ENCODE measurements at regions not wholly inside any gene's neighbourhood (a gene's known extent, or its start where the extent isn't known, plus 50 kb on each side); places are given as distances from the start of the nearest gene placed in this dataset.
"Not testable (repeated sequence)": the region's sequence is repeated elsewhere in the genome, so short reads cannot be mapped to it uniquely, and the experiment has no call there.

DNA sequence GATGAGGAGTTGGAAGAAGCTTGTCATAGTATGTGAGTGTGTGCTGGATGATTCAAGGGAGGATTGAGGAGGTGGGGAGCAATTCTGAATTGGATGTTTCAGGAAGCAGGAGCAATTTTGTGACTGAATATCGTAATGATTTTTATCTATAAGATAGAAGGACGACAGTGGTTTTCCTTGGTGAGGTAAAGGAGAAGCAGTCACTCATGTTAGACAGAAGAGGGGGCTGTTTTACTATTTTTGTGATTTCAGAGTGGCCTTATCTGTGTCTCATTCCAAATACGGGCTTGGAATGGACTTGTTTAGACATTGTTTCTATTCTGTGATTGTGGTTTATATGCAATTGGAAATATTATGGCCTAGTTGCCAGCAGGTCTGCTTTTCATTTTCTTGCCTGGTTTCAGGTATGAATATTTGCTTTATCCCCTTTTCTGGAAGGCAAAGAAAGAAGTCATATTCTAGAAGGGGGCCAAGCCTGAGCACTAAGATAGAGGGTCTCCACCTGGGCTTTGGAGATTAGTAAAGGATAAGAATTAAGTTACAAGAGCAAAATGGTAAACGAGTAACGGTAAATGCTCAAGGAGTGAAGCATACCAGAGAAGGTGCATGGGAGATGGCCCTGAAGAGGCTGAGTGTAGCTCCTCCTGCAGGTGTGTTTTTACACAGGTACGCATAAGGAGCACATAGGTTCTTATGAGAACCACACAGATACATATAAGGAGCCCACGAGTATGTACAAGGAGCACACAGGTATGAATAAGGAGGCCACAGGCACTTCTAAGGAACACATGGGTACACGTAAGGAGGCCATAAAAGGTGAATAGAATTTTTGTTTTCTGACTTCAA lies 124.6 kb upstream of the KCNAB1 start:
- DNase-seq: peak in 1 of 2 donors; percentile 35

DNA sequence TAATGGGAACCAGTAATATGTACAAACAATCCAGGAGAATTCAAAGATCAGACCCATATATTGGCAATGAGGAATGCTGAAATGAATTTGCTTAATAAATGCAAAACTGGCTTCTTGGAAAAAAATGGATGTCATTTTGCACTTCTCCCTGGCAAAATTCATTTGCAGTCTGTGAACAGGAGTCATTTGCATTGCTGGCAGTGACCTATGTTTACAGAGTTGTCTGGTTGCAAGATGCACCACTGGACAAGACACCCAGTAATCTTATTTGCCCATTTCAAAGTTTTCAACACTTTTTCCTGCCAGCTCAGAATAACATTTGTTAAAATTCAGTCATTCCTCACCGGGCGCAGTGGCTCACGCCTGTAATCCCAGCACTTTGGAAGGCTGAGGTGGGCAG lies 123.5 kb upstream of the KCNAB1 start:
- no peak for DNase-seq

DNA sequence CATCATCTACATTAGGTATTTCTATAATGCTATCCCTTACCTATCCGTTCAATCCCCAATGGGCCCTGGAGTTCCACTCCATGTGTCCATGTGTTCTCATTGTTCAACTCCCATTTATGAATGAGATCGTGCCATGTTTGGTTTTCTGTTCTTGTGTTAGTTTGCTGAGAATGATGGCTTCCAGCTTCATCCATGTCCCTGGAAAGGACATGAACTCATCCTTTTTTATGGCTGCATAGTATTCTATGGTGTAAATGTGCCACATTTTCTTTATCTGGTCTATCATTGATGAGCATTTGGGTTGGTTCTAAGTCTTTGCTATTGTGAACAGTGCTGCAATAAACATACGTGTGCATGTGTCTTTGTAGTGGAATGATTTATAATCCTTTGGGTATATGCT lies 122.2 kb upstream of the KCNAB1 start:
- not testable (repeated sequence) for DNase-seq

DNA sequence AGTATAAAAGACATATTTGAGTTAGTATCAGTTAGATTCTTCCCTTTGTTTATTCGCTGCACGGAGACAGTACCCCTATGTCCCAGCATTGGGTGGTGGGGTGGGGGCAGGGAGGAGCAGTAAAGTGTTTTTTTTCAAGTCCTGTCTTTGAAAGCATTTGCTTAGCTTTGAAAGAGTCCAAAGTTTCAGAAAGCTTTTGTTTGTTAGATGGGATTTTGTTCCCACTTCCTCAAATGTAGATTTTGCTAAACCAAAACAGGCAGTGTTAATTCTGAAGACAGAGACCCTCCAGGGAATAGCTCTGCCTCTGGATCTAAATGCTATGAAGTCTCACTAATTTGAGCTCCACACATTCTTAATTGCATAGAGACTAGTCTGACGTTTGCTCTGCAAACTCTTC lies 114.6 kb upstream of the KCNAB1 start:
- DNase-seq: no peak

DNA sequence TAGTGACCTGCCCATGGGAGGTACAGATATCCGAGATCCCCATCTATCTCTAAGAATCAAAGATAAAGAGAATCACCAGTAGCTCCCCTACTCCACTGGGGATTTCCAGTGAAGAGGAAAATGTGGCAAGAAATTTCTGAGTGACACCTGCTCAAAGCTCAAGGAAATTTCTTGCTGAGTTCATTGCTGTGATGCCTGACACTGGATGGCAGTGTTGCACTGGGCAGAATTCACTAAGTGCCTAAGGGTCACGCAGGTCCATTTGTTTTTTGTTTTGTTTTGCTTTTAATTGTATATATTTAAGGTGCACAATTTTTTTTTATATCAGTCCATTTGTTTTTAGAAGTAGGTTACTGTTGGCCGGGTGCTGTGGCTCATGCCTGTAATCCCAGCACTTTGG lies 109.5 kb upstream of the KCNAB1 start:
- no peak for DNase-seq

DNA sequence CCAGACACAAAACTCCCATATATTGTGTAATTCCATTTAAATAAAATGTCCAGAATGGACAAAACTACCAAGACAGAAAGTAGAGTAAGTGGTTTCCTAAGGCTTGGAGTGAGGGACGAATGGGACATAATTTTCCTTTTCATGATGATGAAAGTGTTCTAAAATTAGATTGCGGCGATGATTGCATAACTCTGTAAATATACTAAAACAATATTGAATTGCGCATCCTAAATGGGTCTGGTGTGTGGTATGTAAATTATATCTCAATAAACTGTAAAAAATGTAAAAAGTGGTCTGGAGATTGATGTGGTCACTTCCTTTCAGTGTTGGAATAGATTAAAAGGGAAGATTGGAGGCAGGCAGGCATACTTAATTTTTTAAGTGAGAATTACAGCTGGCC lies 105.9 kb upstream of the KCNAB1 start:
- DNase-seq: no peak

DNA sequence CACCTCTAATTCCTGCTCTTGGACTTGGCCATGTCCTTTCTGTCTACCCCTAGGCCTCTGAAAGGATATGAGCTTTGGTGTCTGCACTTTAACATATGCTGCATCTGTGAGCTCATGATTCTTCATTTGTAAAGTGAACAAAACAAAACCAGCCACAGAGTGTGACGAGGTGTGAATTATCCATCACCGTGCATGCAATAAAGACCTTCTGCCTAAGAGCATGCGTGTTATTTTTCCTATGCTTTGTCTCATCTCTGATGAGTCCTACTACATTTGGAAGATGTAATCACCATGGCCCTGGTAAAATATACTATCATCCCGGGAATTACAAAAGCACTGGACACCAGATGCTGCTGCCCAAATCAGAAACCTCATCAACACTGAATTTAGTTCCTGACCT lies 103.5 kb upstream of the KCNAB1 start:
- no peak for DNase-seq

DNA sequence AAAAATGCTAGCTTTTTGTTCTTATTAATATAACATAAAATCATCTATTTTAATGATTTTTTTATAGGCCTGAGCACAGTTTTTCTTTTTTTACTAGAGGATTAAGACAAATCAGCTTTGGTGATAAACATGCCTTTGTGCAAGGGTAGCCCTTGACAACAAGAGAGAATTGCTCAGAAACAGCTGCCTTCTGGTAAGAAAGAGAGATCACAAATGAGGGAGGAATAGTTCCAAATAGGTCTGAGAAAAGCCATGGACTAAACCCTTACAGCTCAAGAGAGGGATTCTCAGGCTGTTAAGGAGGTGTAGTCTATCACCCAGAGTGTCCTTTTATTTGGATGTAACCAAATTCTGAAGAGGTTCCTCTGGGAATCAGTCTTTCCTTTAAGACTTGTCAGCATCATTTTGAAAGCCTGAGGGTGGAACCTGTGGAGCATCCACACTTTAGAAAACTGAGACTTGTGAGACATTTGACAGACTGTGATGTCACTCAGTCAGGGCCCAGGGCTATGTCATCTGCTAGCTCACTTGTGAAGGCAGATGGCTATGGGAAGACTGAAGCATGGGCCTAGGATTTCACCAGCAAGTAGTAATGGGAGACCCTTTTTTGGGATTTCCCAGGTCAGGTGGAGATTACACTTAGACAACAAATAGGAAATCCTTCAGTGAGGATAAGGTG lies 102.9 kb upstream of the KCNAB1 start:
- no peak for DNase-seq

DNA sequence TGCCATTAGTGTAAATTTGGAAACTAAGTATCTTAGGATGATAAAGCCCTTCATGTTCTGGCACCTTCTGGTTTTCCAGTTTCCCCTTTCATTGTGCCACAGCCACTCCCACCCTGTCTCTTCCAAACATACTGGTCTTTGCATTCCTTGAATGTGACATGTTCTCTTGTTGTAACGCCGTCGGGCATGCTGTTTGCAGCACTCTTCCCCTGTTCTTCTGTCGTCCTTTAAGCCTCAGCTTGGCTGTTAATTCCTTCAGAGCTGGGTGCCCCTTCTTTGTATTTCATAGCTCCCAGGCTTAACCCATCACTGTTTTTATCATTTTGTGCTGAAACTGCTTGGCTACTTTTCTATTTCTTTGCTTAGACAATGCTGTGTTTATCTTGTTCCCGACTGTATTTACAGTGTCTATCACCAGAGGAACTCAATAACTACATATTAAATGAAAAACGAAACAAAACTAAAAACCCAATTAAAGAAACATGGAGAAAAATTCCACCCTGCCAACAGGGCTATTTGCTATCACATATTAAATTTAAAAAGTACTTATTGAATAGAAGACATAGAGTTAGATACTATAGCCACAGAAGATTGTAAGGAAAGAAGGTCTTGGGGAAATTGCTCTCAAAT lies 95.4 kb upstream of the KCNAB1 start:
- DNase-seq: no peak

DNA sequence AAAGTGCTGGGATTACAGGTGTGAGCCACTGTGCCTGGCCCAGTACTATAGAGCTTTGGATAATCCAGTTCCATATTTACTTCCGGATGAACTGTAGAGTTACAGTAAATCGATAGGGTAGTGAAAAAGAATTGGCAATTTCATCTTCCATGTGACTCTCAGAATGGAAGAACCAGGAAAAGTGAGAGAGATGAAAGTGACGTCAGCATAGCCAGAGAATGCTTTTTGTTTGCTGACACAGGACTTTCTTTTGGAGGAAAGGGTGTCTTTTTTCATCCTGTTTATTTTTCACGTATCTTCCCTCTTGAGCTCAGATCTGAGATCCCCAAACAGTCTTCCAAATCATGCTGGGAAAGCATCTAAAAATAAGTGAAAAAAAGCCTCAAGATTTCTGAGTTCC lies 91.2 kb upstream of the KCNAB1 start:
- no peak for DNase-seq

DNA sequence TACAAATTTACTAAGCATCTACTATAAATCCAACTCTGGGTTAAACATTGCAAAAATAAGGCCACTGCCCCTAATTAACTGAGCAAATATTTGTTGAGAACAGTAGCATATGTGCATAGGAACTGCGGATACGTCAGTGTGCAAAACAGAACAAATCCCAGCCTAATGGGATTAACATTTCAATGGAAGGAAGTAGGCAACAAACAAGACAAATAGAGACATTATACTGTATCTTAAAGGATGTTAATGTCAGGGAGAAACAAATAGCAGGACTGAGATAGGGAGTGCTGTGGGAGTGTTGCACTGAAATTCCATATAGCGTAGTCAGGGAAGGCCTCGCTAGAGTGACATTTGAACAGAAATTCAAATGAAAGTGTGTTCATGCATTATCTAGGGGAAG lies 89.7 kb upstream of the KCNAB1 start:
- DNase-seq: no peak

DNA sequence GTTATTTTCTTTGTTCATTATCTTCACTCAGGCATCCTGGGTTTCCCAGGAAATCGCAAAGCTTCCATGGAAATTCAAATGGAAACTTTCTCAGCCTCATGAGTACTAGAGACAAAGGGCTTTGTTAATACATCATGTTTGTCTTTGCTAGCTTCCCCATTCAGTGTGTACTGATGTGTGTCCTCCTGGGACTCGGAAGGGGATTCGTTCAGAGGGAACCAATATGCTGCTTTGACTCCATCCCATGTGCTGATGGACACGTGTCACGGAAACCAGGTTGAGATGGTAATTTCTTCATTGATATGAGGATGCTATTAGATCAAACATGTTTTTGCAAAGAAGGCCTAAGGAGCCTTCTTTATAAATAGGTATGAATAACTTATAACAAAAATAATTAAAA lies 87.0 kb upstream of the KCNAB1 start:
- no peak for DNase-seq

DNA sequence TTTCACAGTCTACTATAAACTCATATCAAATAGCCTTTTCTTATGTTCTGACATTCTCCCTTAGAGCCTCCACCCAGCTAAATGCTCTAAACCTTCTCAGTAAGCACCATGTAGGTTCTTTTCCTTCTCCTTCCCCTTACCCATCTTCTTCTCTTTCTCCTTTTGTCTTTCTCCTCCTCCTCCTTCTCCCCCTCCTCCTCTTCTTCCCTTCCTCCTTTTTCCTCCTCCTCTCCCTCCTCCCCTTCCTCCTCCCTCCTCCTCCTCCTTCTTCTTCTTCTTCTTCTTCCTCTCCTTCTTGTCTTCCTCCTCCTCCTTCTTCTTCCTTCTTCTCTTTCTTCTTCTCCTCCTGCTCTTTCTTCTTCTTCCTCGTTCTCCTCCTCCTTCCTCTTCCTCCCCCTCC lies 85.2 kb upstream of the KCNAB1 start:
- no peak for DNase-seq

DNA sequence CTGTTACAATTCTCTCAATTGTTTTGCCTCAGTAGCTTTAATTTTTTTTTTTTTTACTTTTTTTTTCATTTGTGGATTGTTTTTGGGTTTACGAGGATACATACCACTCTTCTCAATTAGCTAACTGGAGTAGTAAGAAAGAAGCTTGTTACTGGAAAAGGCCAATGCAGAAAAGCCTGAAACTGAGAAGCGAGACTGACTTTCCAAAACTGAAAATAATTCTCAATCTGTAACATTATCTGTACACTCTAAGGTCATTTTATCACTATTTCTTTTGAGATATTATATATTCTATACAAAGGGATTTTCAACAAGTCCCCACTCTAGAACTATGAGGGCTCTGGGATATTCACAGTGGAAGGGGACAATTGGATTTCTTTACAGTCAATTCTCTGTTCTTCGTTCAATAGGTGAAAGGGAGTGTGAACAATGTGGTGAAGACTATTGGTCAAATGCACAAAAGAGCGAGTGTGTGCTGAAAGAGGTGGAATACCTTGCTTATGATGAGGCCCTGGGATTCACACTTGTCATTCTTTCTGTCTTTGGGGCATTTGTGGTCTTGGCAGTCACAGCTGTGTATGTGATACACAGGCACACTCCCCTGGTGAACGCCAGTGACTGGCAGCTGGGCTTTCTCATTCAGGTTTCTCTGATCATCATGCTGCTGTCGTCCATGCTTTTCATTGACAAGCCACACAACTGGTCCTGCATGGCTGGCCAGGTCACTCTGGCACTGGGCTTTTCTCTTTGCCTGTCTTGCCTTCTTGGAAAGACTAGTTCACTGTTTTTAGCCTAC lies 83.9 kb upstream of the KCNAB1 start:
- no peak for DNase-seq

DNA sequence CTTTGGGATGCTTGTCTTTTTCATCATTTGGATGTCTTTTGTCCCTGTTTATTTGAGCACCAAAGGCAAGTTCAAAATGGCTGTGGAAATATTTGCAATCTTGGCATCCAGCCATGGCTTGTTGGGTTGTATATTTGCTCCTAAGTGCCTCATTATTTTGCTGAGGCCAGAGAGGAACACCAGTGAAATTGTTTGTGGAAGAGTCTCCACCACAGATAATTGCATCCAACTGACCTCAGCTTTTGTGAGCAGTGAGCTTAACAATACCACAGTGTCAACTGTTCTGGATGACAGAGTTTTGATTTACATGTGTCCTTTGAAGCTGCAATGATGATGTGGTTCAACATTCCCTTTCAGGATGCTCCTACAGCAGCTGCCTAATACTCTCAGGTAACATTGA lies 83.0 kb upstream of the KCNAB1 start:
- DNase-seq: no peak

DNA sequence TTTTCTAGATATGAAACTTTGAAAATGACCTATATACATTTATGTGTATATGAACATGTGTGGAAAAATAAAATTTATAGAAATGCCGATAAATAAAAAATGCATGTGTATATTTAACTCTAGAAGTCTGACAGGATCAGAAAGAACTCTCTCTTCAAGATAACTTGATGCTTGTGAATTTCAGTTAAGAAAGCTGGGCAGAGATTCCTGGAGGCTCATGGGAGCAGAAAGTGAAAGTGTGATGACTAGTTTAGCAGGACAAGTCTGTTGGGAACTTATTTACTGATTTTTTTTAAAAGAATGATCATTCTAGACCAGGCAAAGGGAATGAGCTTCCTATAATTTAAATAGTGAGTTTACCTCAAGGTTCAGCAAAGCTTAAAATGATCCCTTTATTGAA lies 81.5 kb upstream of the KCNAB1 start:
- no peak for DNase-seq

DNA sequence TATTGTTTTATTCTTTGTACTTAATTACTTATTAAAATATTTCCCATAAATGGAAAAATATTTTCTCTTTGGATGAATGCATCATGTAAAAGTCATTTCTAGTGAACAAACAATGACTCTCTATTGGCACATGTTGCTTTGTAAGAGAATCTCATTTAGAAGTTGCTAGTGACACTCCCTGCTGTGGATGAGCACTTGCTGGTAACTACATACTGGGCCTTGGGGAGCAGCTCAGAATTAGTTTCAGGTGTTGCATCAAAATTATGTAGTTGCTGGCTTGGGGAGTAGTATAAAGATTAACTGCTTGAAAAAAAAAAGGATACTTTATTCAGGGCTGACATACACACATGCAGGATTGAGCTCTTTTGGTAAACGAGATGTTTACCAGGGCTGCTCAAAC lies 80.3 kb upstream of the KCNAB1 start:
- no peak for DNase-seq

DNA sequence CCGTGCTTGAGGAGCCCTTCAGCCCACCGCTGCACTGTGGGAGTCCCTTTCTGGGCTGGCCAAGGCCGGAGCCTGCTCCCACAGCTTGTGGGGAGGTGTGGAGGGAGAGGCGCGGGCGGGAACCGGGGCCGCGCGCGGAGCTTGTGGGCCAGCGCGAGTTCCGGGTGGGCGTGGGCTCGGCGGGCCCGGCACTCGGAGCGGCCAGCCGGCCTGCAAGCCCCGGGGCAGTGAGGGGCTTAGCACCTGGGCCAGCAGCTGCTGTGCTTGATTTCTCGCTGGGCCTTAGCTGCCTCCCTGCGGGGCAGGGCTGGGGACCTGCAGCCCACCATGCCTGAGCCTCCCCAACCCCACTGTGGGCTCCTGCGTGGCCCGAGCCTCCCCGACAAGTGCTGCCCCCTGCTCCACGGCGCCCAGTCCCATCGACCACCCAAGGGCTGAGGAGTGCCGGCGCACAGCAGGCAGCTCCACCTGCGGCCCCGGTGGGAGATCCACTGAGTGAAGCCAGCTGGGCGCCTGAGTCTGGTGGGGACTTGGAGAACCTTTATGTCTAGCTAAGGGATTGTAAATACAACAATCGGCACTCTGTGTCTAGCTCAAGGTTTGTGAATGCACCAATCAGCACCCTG lies 79.0 kb upstream of the KCNAB1 start:
- not testable (repeated sequence) for DNase-seq

DNA sequence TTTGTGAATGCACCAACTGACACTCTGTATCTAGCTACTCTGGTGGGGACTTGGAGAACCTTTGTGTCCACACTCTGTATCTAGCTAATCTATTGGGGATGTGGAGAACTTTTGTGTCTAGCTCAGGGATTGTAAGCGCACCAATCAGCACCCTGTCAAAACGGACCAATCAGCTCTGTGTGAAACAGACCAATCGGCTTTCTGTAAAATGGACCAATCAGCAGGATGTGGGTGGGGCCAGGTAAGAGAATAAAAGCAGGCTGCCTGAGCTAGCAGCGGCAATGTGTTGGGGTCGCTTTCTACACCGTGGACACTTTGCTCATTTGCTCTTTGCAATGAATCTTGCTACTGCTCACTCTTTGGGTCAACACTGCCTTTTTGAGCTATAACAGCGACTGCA lies 78.5 kb upstream of the KCNAB1 start:
- DNase-seq: not testable (repeated sequence)

DNA sequence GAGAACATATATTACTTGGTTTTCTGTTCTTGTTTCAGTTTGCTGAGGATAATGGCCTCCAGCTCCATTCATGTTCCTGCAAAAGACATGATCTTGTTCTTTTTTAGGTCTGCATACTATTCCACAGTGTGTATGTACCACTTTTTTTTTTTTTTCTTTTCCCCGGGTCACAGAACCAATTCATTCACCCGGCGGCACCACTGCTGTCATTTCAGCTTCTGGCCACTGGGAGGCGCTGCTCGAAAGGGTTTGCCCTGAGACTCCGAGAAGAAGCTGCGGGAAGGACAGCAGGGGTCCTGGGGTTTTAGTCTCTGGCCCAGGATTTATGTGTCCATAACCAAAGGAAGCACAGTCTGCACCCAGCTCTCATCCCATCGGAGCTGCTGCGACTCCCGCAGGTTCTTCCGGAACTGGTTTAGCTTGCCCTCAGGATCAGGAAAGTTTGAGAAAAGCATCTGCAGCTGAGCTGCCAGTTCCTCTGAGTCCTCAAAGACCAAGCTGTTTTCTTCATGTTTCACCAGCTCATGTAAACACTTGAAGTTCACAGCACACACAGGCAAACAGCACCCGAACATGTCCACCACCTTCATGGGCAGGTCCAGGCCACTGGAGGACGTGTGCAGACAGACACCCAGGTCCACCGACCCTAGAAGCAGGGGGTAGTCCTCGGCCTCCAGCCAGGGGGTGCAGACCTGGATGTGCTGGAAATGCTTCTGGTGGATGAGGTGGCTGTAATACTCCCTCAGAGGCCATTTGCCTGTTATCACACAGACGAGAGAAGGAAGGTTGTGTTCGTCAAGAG lies 76.3 kb upstream of the KCNAB1 start:
- DNase-seq: peak; percentile 38 to 57

DNA sequence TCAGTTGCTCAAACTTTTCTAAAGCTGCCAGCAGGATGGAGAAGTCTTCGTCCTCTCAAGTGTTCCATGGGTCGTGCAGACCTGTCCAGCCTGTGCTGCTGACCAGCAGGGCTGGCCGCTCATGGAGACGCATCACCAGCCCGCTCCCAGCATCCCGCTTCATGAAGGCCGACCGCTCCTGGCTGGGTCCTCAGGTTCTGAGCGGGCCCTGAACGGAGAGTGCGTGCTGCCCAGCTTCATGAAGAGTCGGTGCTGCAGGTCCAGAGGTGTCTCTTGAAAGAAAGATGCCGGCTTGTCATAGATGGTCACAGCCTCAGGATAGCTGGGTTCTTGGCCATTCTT lies 75.8 kb upstream of the KCNAB1 start:
- no peak for DNase-seq

DNA sequence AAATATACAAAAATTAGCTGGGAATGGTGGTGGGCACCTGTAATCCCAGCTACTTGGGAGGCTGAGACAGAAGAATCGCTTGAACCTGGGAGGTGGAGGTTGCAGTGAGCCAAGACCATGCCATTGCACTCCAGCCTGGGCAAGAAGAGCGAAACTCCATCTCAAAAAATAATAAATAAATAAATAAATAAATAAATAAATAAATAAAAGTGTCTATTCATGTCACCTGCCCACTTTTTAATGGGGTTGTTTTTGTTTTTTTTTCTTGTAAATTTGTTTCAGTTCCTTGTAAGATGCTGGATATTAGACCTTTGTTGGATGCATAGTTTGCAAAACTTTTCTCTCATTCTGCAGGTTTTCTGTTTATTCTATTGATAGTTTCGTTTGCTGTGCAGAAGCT lies 71.9 kb upstream of the KCNAB1 start:
- DNase-seq: not testable (repeated sequence)
